ENCODE measurements at regions not wholly inside any gene's neighbourhood (a gene's known extent, or its start where the extent isn't known, plus 50 kb on each side); places are given as distances from the start of the nearest gene placed in this dataset.

- TF ChIP-seq CTCF (IDR thresholded peaks at IDR 0.05; ENCODE audit: low read depth, low read length, missing control alignments) = no peak
- H3K4me3 ChIP-seq (ENCODE audit: low read depth, low read length) = no peak overlapping the region
- in situ Hi-C loops (cut with HindIII; ENCODE audit: low sequenced_read_pairs) = no loop called here
- DNase-seq (ENCODE audit: low read depth) = no peak
Observed at GRCh38 chr16:85491798-85492294, 121.3 kb upstream of the GSE1 start.

- DNase-seq (ENCODE audit: low read depth) = no peak
- no peak overlapping the region for H3K4me3 ChIP-seq (ENCODE audit: low read depth, low read length)
- in situ Hi-C loops (cut with HindIII; ENCODE audit: low sequenced_read_pairs) = no loop called here
- TF ChIP-seq CTCF (IDR thresholded peaks at IDR 0.05; ENCODE audit: low read depth, low read length, missing control alignments) = no peak
Observed at GRCh38 chr16:85492295-85492864, 120.7 kb upstream of the GSE1 start.

- in situ Hi-C loops (cut with HindIII; ENCODE audit: low sequenced_read_pairs) = no loop called here
- H3K4me3 ChIP-seq (ENCODE audit: low read depth, low read length) = no peak overlapping the region
- DNase-seq (ENCODE audit: low read depth) = no peak
- no peak for TF ChIP-seq CTCF (IDR thresholded peaks at IDR 0.05; ENCODE audit: low read depth, low read length, missing control alignments)
Observed at GRCh38 chr16:85494315-85494714, 118.8 kb upstream of the GSE1 start.

- no peak for DNase-seq (ENCODE audit: low read depth)
- no peak for TF ChIP-seq CTCF (IDR thresholded peaks at IDR 0.05; ENCODE audit: low read depth, low read length, missing control alignments)
- in situ Hi-C loops (cut with HindIII; ENCODE audit: low sequenced_read_pairs) = loop anchor here (5.0 kb wide), 1 partner anchor 42 kb away; no protein-coding TSS in a partner anchor
- no peak overlapping the region for H3K4me3 ChIP-seq (ENCODE audit: low read depth, low read length)
Observed at GRCh38 chr16:85495259-85495658, 117.9 kb upstream of the GSE1 start.

GRCh38 chr16:85495823-85496538 lies 117.1 kb upstream of the GSE1 start:
- no peak overlapping the region for H3K4me3 ChIP-seq (ENCODE audit: low read depth, low read length)
- in situ Hi-C loops (cut with HindIII; ENCODE audit: low sequenced_read_pairs) = loop anchor here (5.0 kb wide), 1 partner anchor 41 kb away; no protein-coding TSS in a partner anchor
- no peak for DNase-seq (ENCODE audit: low read depth)
- TF ChIP-seq CTCF (IDR thresholded peaks at IDR 0.05; ENCODE audit: low read depth, low read length, missing control alignments) = no peak

- DNase-seq (ENCODE audit: low read depth) = no peak
- no peak overlapping the region for H3K4me3 ChIP-seq (ENCODE audit: low read depth, low read length)
- in situ Hi-C loops (cut with HindIII; ENCODE audit: low sequenced_read_pairs) = loop anchor here (5.0 kb wide), 1 partner anchor 40 kb away; no protein-coding TSS in a partner anchor
- TF ChIP-seq CTCF (IDR thresholded peaks at IDR 0.05; ENCODE audit: low read depth, low read length, missing control alignments) = no peak
Observed at GRCh38 chr16:85497622-85498314, 115.4 kb upstream of the GSE1 start.
